ENCODE measurements at regions not wholly inside any gene's neighbourhood (a gene's known extent, or its start where the extent isn't known, plus 50 kb on each side); places are given as distances from the start of the nearest gene placed in this dataset.

- no peak for TF ChIP-seq CTCF (IDR thresholded peaks at IDR 0.05; ENCODE audit: poor library complexity)
- TF ChIP-seq EZH2phosphoT487 (IDR thresholded peaks at IDR 0.05; ENCODE audit: low read depth, severe bottlenecking, unreplicated experiment): no peak
- TF ChIP-seq EZH2 (IDR thresholded peaks at IDR 0.05; ENCODE audit: borderline replicate concordance): no peak
Observed at GRCh38 chr2:128724972-128725371, 406.3 kb upstream of the HS6ST1 start.
